ENCODE measurements at regions not wholly inside any gene's neighbourhood (a gene's known extent, or its start where the extent isn't known, plus 50 kb on each side); places are given as distances from the start of the nearest gene placed in this dataset.

DNA sequence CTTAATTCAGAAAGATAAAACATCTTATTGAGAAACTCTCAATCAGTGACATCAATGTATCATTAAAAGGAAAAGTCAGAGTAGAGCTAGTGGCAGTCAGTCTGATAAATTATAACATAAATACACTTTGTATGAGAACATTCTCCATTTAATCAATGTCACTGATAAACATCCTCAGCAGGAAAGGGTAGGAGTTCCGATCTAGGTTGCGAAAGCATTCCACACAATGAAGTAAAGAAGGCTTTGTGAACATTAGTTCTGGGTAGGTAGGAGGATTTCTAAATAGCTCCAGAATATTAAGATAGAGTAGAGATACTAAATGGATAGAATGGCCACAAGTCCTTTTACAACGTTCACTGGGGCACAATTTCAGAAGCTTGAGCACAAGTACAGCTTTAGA, 179.7 kb upstream of the MALRD1 start:
- FAIRE-seq (no peak), DNase-seq (no peak)
- TF ChIP-seq, protein P1, sequence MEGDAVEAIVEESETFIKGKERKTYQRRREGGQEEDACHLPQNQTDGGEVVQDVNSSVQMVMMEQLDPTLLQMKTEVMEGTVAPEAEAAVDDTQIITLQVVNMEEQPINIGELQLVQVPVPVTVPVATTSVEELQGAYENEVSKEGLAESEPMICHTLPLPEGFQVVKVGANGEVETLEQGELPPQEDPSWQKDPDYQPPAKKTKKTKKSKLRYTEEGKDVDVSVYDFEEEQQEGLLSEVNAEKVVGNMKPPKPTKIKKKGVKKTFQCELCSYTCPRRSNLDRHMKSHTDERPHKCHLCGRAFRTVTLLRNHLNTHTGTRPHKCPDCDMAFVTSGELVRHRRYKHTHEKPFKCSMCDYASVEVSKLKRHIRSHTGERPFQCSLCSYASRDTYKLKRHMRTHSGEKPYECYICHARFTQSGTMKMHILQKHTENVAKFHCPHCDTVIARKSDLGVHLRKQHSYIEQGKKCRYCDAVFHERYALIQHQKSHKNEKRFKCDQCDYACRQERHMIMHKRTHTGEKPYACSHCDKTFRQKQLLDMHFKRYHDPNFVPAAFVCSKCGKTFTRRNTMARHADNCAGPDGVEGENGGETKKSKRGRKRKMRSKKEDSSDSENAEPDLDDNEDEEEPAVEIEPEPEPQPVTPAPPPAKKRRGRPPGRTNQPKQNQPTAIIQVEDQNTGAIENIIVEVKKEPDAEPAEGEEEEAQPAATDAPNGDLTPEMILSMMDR (IDR thresholded peaks at IDR 0.05; ENCODE audit: borderline replicate concordance, extremely low read depth, insufficient read depth) = no peak

DNA sequence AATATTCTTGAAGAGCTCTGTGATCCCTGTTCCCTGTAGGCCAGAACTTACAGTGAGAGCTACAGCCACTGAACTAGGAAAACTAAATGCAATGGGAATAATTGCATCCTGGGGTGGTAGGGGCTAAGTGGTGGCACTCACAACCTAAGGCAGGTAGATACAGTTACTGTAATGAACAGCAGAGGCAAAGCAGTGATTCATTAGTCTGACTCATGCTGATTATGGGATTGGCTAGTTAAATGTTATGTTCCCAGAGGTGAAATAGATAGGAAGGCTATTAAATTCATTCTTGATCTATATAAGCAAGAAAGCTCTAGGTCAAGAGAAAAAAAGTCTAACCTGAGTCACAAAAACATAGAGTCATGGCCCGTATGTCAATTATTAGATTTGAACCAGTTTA, 173.1 kb upstream of the MALRD1 start:
- intact Hi-C loops (cut with DNase I) = no loop called here
- FAIRE-seq = no peak
- no peak overlapping the region for H3K4me3 ChIP-seq (ENCODE audit: low read length in 3 of 3)

More for the DNA sequence above, 179.7 kb upstream of the MALRD1 start:
- H3K4me3 ChIP-seq (ENCODE audit: low read length in 3 of 3) = no peak overlapping the region
- H3K9me3 ChIP-seq (ENCODE audit: control insufficient read depth in 2 of 3, insufficient read depth in 1 of 3, low read length in 3 of 3) = no peaks in the 10 kb centered on the region
- H3K9ac ChIP-seq (ENCODE audit: low read length in 3 of 3) = no peak overlapping the region
- H3K4me1 ChIP-seq (ENCODE audit: control insufficient read depth in 2 of 3, insufficient read depth in 2 of 3, low read depth in 1 of 3, low read length in 3 of 3) = no peaks in the 10 kb centered on the region
- intact Hi-C loops (cut with DNase I) = no loop called here
- H3K36me3 ChIP-seq (ENCODE audit: control insufficient read depth in 2 of 3, insufficient read depth in 3 of 3, low read length in 3 of 3) = no peaks in the 10 kb centered on the region
- H3K27ac ChIP-seq (ENCODE audit: low read depth in 2 of 2, low read length in 2 of 2) = no peak overlapping the region
- H3K27me3 ChIP-seq (ENCODE audit: control insufficient read depth, insufficient read depth, low read length) = no peaks in the 10 kb centered on the region

DNA sequence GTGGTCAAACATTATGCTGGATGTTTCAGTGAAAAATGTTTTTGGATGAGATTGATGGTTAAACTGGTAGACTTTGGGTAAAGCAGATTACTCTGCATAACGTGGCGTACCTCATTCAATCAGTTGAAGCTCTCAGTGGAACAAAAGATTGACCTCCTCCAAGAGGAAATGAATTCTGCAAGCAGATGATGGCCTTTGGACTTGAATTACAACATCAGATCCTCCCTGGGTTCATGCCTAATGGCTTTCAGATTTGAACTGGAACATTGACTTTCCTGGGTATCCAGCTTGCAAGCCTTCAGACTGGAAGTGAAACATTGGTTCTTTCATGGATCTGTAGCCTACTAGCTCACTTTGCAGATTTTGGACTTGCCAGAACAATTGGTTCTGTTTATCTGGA, 169.3 kb upstream of the MALRD1 start:
- no peak overlapping the region for H3K4me3 ChIP-seq (ENCODE audit: low read length in 3 of 3)
- no peaks in the 10 kb centered on the region for H3K4me1 ChIP-seq (ENCODE audit: control insufficient read depth in 2 of 3, insufficient read depth in 2 of 3, low read depth in 1 of 3, low read length in 3 of 3)
- FAIRE-seq (no peak), DNase-seq (no peak)
- TF ChIP-seq, protein P1 (IDR thresholded peaks at IDR 0.05; ENCODE audit: borderline replicate concordance, extremely low read depth, insufficient read depth) = no peak
- H3K9ac ChIP-seq (ENCODE audit: low read length in 3 of 3) = no peak overlapping the region
- H3K27me3 ChIP-seq (ENCODE audit: control insufficient read depth, insufficient read depth, low read length) = no peaks in the 10 kb centered on the region
- peaks cover 0 to 3% (median 0%) of the 10 kb centered on the region in 3 donors for H3K9me3 ChIP-seq (ENCODE audit: control insufficient read depth in 2 of 3, insufficient read depth in 1 of 3, low read length in 3 of 3)
- intact Hi-C loops (cut with DNase I) = no loop called here
- no peaks in the 10 kb centered on the region for H3K36me3 ChIP-seq (ENCODE audit: control insufficient read depth in 2 of 3, insufficient read depth in 3 of 3, low read length in 3 of 3)
- H3K27ac ChIP-seq (ENCODE audit: low read depth in 2 of 2, low read length in 2 of 2) = no peak overlapping the region

More for the DNA sequence above, 173.1 kb upstream of the MALRD1 start:
- no peak for DNase-seq
- peaks cover 0 to 3% (median 0%) of the 10 kb centered on the region in 3 donors for H3K9me3 ChIP-seq (ENCODE audit: control insufficient read depth in 2 of 3, insufficient read depth in 1 of 3, low read length in 3 of 3)
- no peak overlapping the region for H3K9ac ChIP-seq (ENCODE audit: low read length in 3 of 3)
- H3K27me3 ChIP-seq (ENCODE audit: control insufficient read depth, insufficient read depth, low read length) = no peaks in the 10 kb centered on the region
- H3K4me1 ChIP-seq (ENCODE audit: control insufficient read depth in 2 of 3, insufficient read depth in 2 of 3, low read depth in 1 of 3, low read length in 3 of 3) = no peaks in the 10 kb centered on the region
- TF ChIP-seq, protein P1 (IDR thresholded peaks at IDR 0.05; ENCODE audit: borderline replicate concordance, extremely low read depth, insufficient read depth) = no peak
- H3K27ac ChIP-seq (ENCODE audit: low read depth in 2 of 2, low read length in 2 of 2) = no peak overlapping the region
- H3K36me3 ChIP-seq (ENCODE audit: control insufficient read depth in 2 of 3, insufficient read depth in 3 of 3, low read length in 3 of 3) = no peaks in the 10 kb centered on the region

DNA sequence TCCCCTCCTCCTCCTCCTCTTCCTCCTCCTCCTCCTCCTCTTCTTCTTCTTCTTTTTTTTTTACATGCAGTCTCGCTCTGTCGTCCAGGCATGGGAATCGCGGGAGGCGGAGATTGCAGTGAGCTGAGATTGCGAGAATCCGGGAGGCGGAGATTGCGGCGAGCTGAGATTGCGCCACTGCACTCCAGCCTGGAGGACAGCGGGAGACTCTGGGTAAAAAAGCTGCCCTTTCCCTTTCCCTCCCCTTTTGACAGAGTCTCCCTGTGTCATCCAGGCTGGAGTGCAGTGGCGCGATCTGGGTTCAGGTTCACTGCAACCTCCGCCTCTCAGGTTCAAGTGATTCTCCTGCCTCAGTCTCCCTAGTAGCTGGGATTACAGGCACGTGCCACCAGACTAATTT, 168.1 kb upstream of the MALRD1 start:
- Histone ChIP-seq H3K27me3 (ENCODE audit: control insufficient read depth, insufficient read depth, low read length) (no peaks in the 10 kb centered on the region), H3K9me3 (ENCODE audit: control insufficient read depth in 2 of 3, insufficient read depth in 1 of 3, low read length in 3 of 3) (peaks cover 0 to 3% (median 0%) of the 10 kb centered on the region in 3 donors), H3K4me1 (ENCODE audit: control insufficient read depth in 2 of 3, insufficient read depth in 2 of 3, low read depth in 1 of 3, low read length in 3 of 3) (no peaks in the 10 kb centered on the region), H3K9ac (ENCODE audit: low read length in 3 of 3) (no peak overlapping the region), H3K36me3 (ENCODE audit: control insufficient read depth in 2 of 3, insufficient read depth in 3 of 3, low read length in 3 of 3) (no peaks in the 10 kb centered on the region), H3K27ac (ENCODE audit: low read depth in 2 of 2, low read length in 2 of 2) (no peak overlapping the region), H3K4me3 (ENCODE audit: low read length in 3 of 3) (no peak overlapping the region)
- TF ChIP-seq, protein P1 (IDR thresholded peaks at IDR 0.05; ENCODE audit: borderline replicate concordance, extremely low read depth, insufficient read depth) = no peak
- no peak for DNase-seq
- intact Hi-C loops (cut with DNase I) = no loop called here
- FAIRE-seq = no peak

All from kidney (tissue), 13 donors.